Prostate gland (tissue), 2 donors: ENCODE measurements at regions not wholly inside any gene's neighbourhood (a gene's known extent, or its start where the extent isn't known, plus 50 kb on each side); places are given as distances from the start of the nearest gene placed in this dataset.

ENCODE experiments used
- DNase-seq: peaks from one replicate; pipeline ENCODE4 v3.0.0-alpha.2; 2019; ENCODE audit warnings: low spot score
- H3K27ac ChIP-seq, 2 donors: fragments of 200-600 bp; sonication (generic); 2 replicates each; pipeline ENCODE4 v1.5.1; 2017 to 2019
- H3K27me3 ChIP-seq: fragments of 200-600 bp; sonication (generic); replicated peaks from 2 replicates; pipeline ENCODE4 v1.5.1; 2019; ENCODE audit not compliant: insufficient read depth
- H3K36me3 ChIP-seq, 2 donors: fragments of 200-600 bp; sonication (generic); 1 replicate in 1 of 2; 2 replicates in 1 of 2; pipeline versions ENCODE4 v1.5.1 to v1.8.1; 2017 to 2019
- H3K4me1 ChIP-seq: fragments of 200-600 bp; sonication (generic); replicated peaks from 2 replicates; pipeline ENCODE4 v1.5.1; 2019
- H3K4me3 ChIP-seq, 2 donors: fragments of 200-600 bp; sonication (generic); 2 replicates each; pipeline ENCODE4 v1.5.1; 2017 to 2019
- H3K9me3 ChIP-seq: fragments of 200-600 bp; sonication (generic); 2 replicates; pipeline ENCODE4 v1.5.1; 2017
- CTCF ChIP-seq, 4 experiments: fragments of 200-600 bp in 2 of 4; fragments of 450-650 bp in 2 of 4; sonication (generic) in 2 of 4; IDR thresholded peaks; 1 replicate in 3 of 4; 2 replicates in 1 of 4; pipeline ENCODE4 v1.5.1; 2016 to 2019; ENCODE audit warnings: antibody characterized with exemption in 4 of 4, mild to moderate bottlenecking in 2 of 4, moderate library complexity in 2 of 4
- POLR2A ChIP-seq: fragments of 450-650 bp; IDR thresholded peaks from one replicate; pipeline ENCODE4 v1.6.1; 2016; ENCODE audit warnings: antibody characterized with exemption, mild to moderate bottlenecking
- POLR2AphosphoS5 ChIP-seq: sonication (generic); formaldehyde crosslinking; IDR thresholded peaks from one replicate; pipeline ENCODE4 v1.6.1; 2017; ENCODE audit warnings: antibody characterized with exemption
- WGBS: methylation state at CpG from one replicate; pipeline ENCODE4 v1.1.5; 2018; 5-methylcytosine and 5-hydroxymethylcytosine counted together
- intact Hi-C: fragments of 100-400 bp; cut with DNase I; formaldehyde crosslinking; loops from one replicate; pipeline ENCODE4 v1.14.2; 2022

GRCh38 chr11:45503311-45503710, 162.1 kb downstream of the CHST1 start:
- no peak overlapping the region for H3K4me3 ChIP-seq
- TF ChIP-seq CTCF (IDR thresholded peaks at IDR 0.05): no peak
- no peak for TF ChIP-seq POLR2A
- TF ChIP-seq POLR2AphosphoS5: no peak
- H3K36me3 ChIP-seq: no peaks in the 10 kb centered on the region
- no peak overlapping the region for H3K27ac ChIP-seq
- no peak for DNase-seq
- no peaks in the 10 kb centered on the region for H3K27me3 ChIP-seq
- H3K4me1 ChIP-seq: no peaks in the 10 kb centered on the region
- no peaks in the 10 kb centered on the region for H3K9me3 ChIP-seq
- intact Hi-C loops: no loop called here
- WGBS: 96% methylated on average over 4 of the region's 4 CpGs

GRCh38 chr11:45502226-45502545, 163.2 kb downstream of the CHST1 start:
- DNase-seq: no peak
- H3K9me3 ChIP-seq: no peaks in the 10 kb centered on the region

GRCh38 chr11:45501392-45502225, 163.8 kb downstream of the CHST1 start:
- DNase-seq: no peak
- 57% methylated on average over 9 of the region's 9 CpGs for WGBS
- TF ChIP-seq POLR2A (no peak), POLR2AphosphoS5 (no peak), CTCF (IDR thresholded peaks at IDR 0.05) (no peak)
- no peak overlapping the region for H3K27ac ChIP-seq
- no peak overlapping the region for H3K4me3 ChIP-seq
- H3K27me3 ChIP-seq: no peaks in the 10 kb centered on the region
- intact Hi-C loops: no loop called here
- H3K9me3 ChIP-seq: no peaks in the 10 kb centered on the region
- no peaks in the 10 kb centered on the region for H3K4me1 ChIP-seq
- H3K36me3 ChIP-seq: no peaks in the 10 kb centered on the region

More at GRCh38 chr11:45502226-45502545, 163.2 kb downstream of the CHST1 start:
- no peak overlapping the region for H3K27ac ChIP-seq
- no peak overlapping the region for H3K4me3 ChIP-seq
- no peaks in the 10 kb centered on the region for H3K27me3 ChIP-seq
- H3K36me3 ChIP-seq: no peaks in the 10 kb centered on the region
- intact Hi-C loops: no loop called here
- H3K4me1 ChIP-seq: no peaks in the 10 kb centered on the region
- 76% methylated on average over 5 of the region's 5 CpGs for WGBS
- TF ChIP-seq POLR2A: no peak
- TF ChIP-seq POLR2AphosphoS5: no peak
- TF ChIP-seq CTCF (IDR thresholded peaks at IDR 0.05): no peak

GRCh38 chr11:45500451-45500850, 165.0 kb downstream of the CHST1 start:
- Histone ChIP-seq H3K4me3 (no peak overlapping the region), H3K27me3 (no peaks in the 10 kb centered on the region), H3K9me3 (no peaks in the 10 kb centered on the region), H3K4me1 (no peaks in the 10 kb centered on the region), H3K27ac (no peak overlapping the region), H3K36me3 (no peaks in the 10 kb centered on the region)
- no peak for DNase-seq
- WGBS: 44% methylated on average over 6 of the region's 6 CpGs
- intact Hi-C loops: no loop called here
- TF ChIP-seq POLR2AphosphoS5 (no peak), POLR2A (no peak), CTCF (IDR thresholded peaks at IDR 0.05) (no peak)

GRCh38 chr11:45494738-45495137, 170.7 kb downstream of the CHST1 start:
- no peak overlapping the region for H3K27ac ChIP-seq
- H3K9me3 ChIP-seq: no peaks in the 10 kb centered on the region
- intact Hi-C loops: no loop called here
- no peaks in the 10 kb centered on the region for H3K36me3 ChIP-seq
- no peak overlapping the region for H3K4me3 ChIP-seq
- no peaks in the 10 kb centered on the region for H3K27me3 ChIP-seq
- DNase-seq: no peak
- TF ChIP-seq CTCF (IDR thresholded peaks at IDR 0.05): no peak
- TF ChIP-seq POLR2AphosphoS5: no peak
- WGBS: 89% methylated on average over 2 of the region's 2 CpGs
- H3K4me1 ChIP-seq: no peaks in the 10 kb centered on the region
